Pancreas (tissue), 10 donors: ENCODE measurements at regions not wholly inside any gene's neighbourhood (a gene's known extent, or its start where the extent isn't known, plus 50 kb on each side); places are given as distances from the start of the nearest gene placed in this dataset.

Source experiments
- ATAC-seq, 4 donors: fragments of 200-7000 bp; cut with Tn5 transposase; one replicate each; pipeline versions ENCODE4 v1.8.0 to v1.9.1; 2020; ENCODE audit warnings: mild to moderate bottlenecking in 4 of 4, moderate library complexity in 4 of 4
- DNase-seq, 6 donors: peaks; one replicate each; pipeline ENCODE4 v3.0.0-alpha.2; 2020
- FAIRE-seq: peaks from 2 replicates; lab custom pipeline; 2012; peaks lifted over from hg19 to GRCh38; lab: Jason Lieb, UNC
- H3K27ac ChIP-seq, 4 donors: fragments of 200-600 bp; sonication (generic); 1 replicate in 3 of 4; 2 replicates in 1 of 4; pipeline versions ENCODE4 v1.5.0 to v1.8.0; 2020
- H3K27me3 ChIP-seq, 4 donors: fragments of 200-600 bp; one replicate each; pipeline ENCODE4 v1.8.0; 2021
- H3K36me3 ChIP-seq, 3 donors: fragments of 200-600 bp; sonication (generic) in 1 of 3; one replicate each; pipeline versions ENCODE4 v1.5.0 to v1.8.0; 2020 to 2021
- H3K4me1 ChIP-seq, 3 donors: fragments of 200-600 bp; one replicate each; pipeline ENCODE4 v1.8.0; 2021
- H3K4me3 ChIP-seq, 4 donors: fragments of 200-600 bp; sonication (generic) in 2 of 4; one replicate each; pipeline versions ENCODE4 v1.5.0 to v1.8.0; 2020 to 2021
- H3K9me3 ChIP-seq, 4 donors: fragments of 200-600 bp; one replicate each; pipeline ENCODE4 v1.8.0; 2021
- CTCF ChIP-seq, 4 donors: fragments of 200-600 bp; sonication (generic) in 3 of 4; IDR thresholded peaks; one replicate each; pipeline versions ENCODE4 v1.5.0 to v1.8.0; 2021; ENCODE audit warnings: antibody characterized with exemption in 4 of 4
- WGBS, 2 donors: extraction: QIAGEN DNeasy Blood & Tissue Kit; methylation state at CpG; one replicate each; pipeline ENCODE4 v1.1.7; 2013; 5-methylcytosine and 5-hydroxymethylcytosine counted together
- intact Hi-C, 3 donors: fragments of 100-400 bp; cut with DNase I; formaldehyde crosslinking; loops; one replicate each; pipeline versions ENCODE4 v1.11.1 to v1.14.2; 2022
- donor health status: healthy with polysubstance abuse.
- donor health status: DM: no; HTN: no; CAD: no; lungs with moderate emphysema.
- donor health status: DM: no; HTN: no; CAD: no.
- donor health status: control.
- donor health status: control.
- donor health status: Bipolar disorder and iron deficiency.
- donor health status: DM: yes; HTN: yes; CAD: no.
- donor health status: DM: no; HTN: no; CAD: no.
- donor health status: DM: no; HTN: no; CAD: no.
- donor health status: DM: yes; HTN: yes; CAD: no.

- FAIRE-seq (no peak), DNase-seq (no peak), ATAC-seq (no peak)
- H3K27me3 ChIP-seq: no peaks in the 10 kb centered on the region
- intact Hi-C loops: no loop called here
- H3K27ac ChIP-seq: no peak overlapping the region
- no peak for TF ChIP-seq CTCF (IDR thresholded peaks at IDR 0.05)
- WGBS, 2 donors: 91 to 96% methylated on average over 1 of the region's 1 CpG
- H3K4me3 ChIP-seq: no peak overlapping the region
- peaks cover 0 to 11% (median 7%) of the 10 kb centered on the region in 3 donors for H3K4me1 ChIP-seq
- no peaks in the 10 kb centered on the region for H3K9me3 ChIP-seq
- H3K36me3 ChIP-seq: no peaks in the 10 kb centered on the region
Observed at GRCh38 chr10:20988357-20988983, 91.4 kb upstream of the NEBL start.

GRCh38 chr10:20986049-20986448 lies 88.9 kb upstream of the NEBL start:
- ATAC-seq (peak; percentile 85 to 94 (median 90)), DNase-seq (peak in 1 of 6 donors; percentile 23)
- peak overlapping the region in 1 of 4 donors; percentile 41 for H3K27ac ChIP-seq

DNA sequence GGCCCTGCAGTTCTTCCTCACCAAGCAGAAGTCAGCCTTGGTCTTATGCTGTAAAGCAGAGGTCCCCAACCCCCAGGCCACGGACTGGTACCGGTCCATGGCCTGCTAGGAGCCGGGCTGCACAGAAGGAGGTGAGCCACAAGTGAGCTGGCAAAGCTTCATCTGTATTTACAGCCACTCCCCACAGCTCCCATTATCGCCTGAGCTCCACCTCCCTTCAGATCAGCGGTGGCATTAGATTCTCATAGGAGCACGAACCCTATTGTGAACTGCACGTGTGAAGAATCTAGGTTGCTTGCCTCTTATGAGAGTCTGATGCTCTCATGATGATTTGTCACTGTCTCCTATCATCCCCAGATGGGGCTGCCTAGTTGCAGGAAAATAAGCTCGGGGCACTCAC lies 87.6 kb upstream of the NEBL start:
- 40 to 41% methylated on average over 8 of the region's 8 CpGs for WGBS, 2 donors
- H3K4me1 ChIP-seq: peaks cover 0 to 11% (median 7%) of the 10 kb centered on the region in 3 donors
- H3K36me3 ChIP-seq: no peaks in the 10 kb centered on the region
- peak; percentile 62 to 74 (median 70) for ATAC-seq
- no peaks in the 10 kb centered on the region for H3K9me3 ChIP-seq
- FAIRE-seq: no peak
- no peak for TF ChIP-seq CTCF (IDR thresholded peaks at IDR 0.05)
- DNase-seq: no peak
- no peak overlapping the region for H3K4me3 ChIP-seq
- no peaks in the 10 kb centered on the region for H3K27me3 ChIP-seq
- intact Hi-C loops: no loop called here
- H3K27ac ChIP-seq: no peak overlapping the region

More at GRCh38 chr10:20986049-20986448, 88.9 kb upstream of the NEBL start:
- no peaks in the 10 kb centered on the region for H3K27me3 ChIP-seq
- no peaks in the 10 kb centered on the region for H3K36me3 ChIP-seq
- H3K4me3 ChIP-seq: no peak overlapping the region
- FAIRE-seq: no peak
- TF ChIP-seq CTCF (IDR thresholded peaks at IDR 0.05): no peak
- WGBS, 2 donors: 25 to 32% methylated on average over 2 of the region's 2 CpGs
- H3K9me3 ChIP-seq: no peaks in the 10 kb centered on the region
- H3K4me1 ChIP-seq: peaks cover 0 to 11% (median 7%) of the 10 kb centered on the region in 3 donors
- intact Hi-C loops: no loop called here

- Histone ChIP-seq H3K4me3 (no peak overlapping the region), H3K9me3 (no peaks in the 10 kb centered on the region), H3K4me1 (peaks cover 0 to 15% (median 4%) of the 10 kb centered on the region in 3 donors), H3K36me3 (no peaks in the 10 kb centered on the region), H3K27me3 (no peaks in the 10 kb centered on the region), H3K27ac (no peak overlapping the region)
- 96 to 98% methylated on average over 2 of the region's 2 CpGs for WGBS, 2 donors
- ATAC-seq: no peak
- FAIRE-seq: no peak
- DNase-seq: no peak
- TF ChIP-seq CTCF (IDR thresholded peaks at IDR 0.05): no peak
- intact Hi-C loops: no loop called here
Observed at GRCh38 chr10:20981419-20981953, 84.4 kb upstream of the NEBL start.

DNA sequence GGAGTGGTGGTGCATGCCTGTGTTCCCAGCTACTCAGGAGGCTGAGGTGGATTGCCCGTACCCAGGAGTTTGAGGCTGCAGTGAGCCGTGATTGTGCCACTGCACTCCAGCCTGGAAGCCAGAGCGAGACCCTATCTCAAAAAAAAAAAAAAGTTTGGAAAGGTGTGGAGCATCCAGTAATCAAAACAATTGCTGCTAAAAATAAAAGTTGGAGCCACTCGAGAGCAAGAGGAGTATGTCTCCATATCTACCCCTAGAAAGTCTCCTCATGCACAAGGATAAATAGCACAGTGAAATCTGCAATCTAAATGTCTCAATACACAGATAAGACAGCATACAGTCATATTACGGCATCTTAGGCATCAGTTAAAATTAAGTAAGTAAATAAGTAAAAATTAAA lies 81.5 kb upstream of the NEBL start:
- 91 to 95% methylated on average over 5 of the region's 5 CpGs for WGBS, 2 donors

More for the DNA sequence above, 81.5 kb upstream of the NEBL start:
- no peak for FAIRE-seq
- intact Hi-C loops: no loop called here
- no peak for DNase-seq
- H3K4me3 ChIP-seq: no peak overlapping the region
- H3K36me3 ChIP-seq: no peaks in the 10 kb centered on the region
- ATAC-seq: no peak
- H3K27ac ChIP-seq: no peak overlapping the region
- H3K27me3 ChIP-seq: no peaks in the 10 kb centered on the region
- no peaks in the 10 kb centered on the region for H3K9me3 ChIP-seq
- no peak for TF ChIP-seq CTCF (IDR thresholded peaks at IDR 0.05)
- peaks cover 0 to 4% (median 0%) of the 10 kb centered on the region in 3 donors for H3K4me1 ChIP-seq
